ENCODE measurements at regions not wholly inside any gene's neighbourhood (a gene's known extent, or its start where the extent isn't known, plus 50 kb on each side); places are given as distances from the start of the nearest gene placed in this dataset.
A peak's percentile ranks its signal among the peaks of the same experiment; 100 is the strongest.

DNA sequence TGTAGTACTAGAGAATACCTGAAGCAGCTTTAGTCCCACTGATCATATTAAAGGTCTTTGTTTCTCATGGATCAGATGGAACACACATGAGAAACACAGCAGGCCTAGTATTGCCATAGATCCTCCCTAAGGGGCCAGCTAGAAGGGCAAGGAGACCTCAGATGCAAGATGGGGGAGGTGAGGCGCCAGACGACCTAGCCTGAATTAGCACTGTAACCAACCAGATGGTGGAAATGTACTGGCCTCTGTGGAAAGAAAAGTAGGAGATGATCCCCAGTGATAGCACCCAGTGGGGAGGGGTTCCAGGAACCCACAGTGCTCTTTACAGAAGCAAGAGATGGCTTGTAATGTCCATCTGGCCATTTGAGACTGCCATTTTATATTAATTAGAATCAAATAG, 138.2 kb upstream of the ZNF385D start:
- intact Hi-C loops (cut with DNase I): no loop called here
- 91 to 93% methylated on average over 2 of the region's 2 CpGs for WGBS, 2 donors
- H3K27ac ChIP-seq: no peak overlapping the region
- DNase-seq: no peak
- TF ChIP-seq, protein P1, sequence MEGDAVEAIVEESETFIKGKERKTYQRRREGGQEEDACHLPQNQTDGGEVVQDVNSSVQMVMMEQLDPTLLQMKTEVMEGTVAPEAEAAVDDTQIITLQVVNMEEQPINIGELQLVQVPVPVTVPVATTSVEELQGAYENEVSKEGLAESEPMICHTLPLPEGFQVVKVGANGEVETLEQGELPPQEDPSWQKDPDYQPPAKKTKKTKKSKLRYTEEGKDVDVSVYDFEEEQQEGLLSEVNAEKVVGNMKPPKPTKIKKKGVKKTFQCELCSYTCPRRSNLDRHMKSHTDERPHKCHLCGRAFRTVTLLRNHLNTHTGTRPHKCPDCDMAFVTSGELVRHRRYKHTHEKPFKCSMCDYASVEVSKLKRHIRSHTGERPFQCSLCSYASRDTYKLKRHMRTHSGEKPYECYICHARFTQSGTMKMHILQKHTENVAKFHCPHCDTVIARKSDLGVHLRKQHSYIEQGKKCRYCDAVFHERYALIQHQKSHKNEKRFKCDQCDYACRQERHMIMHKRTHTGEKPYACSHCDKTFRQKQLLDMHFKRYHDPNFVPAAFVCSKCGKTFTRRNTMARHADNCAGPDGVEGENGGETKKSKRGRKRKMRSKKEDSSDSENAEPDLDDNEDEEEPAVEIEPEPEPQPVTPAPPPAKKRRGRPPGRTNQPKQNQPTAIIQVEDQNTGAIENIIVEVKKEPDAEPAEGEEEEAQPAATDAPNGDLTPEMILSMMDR (IDR thresholded peaks at IDR 0.05): no peak
- no peak for TF ChIP-seq POLR2A (IDR thresholded peaks at IDR 0.05)
- TF ChIP-seq EP300 (IDR thresholded peaks at IDR 0.05): no peak
- TF ChIP-seq POLR2AphosphoS5 (IDR thresholded peaks at IDR 0.05): no peak
- no peaks in the 10 kb centered on the region for H3K9me3 ChIP-seq
- H3K4me1 ChIP-seq: peaks cover 0 to 11% (median 0%) of the 10 kb centered on the region in 4 donors
- H3K36me3 ChIP-seq: no peaks in the 10 kb centered on the region
- no peaks in the 10 kb centered on the region for H3K27me3 ChIP-seq
- H3K4me3 ChIP-seq: no peak overlapping the region

DNA sequence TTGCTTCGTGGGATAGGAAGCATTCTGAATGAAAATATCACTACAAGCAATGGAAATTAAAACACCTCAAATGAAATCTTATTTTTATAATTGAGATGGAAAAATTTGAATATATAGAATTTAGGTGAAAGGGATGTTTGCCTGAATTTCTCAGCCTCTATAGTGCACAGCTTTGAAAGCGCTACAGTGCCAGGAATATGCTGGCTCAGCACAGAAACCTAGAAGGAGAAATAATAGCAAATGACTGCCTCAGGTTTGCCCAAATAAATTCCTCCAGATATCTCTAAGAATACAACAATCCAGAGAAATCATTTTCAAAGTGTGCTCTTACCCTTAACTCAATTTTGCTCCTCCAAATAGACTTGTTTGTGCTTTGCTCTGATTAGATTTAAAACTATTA, 141.1 kb upstream of the ZNF385D start:
- DNase-seq: no peak
- TF ChIP-seq POLR2A (IDR thresholded peaks at IDR 0.05): no peak
- TF ChIP-seq POLR2AphosphoS5 (IDR thresholded peaks at IDR 0.05): no peak
- TF ChIP-seq, protein P1 (IDR thresholded peaks at IDR 0.05): no peak
- TF ChIP-seq EP300 (IDR thresholded peaks at IDR 0.05): no peak
- Histone ChIP-seq H3K27ac (no peak overlapping the region), H3K36me3 (no peaks in the 10 kb centered on the region), H3K4me3 (no peak overlapping the region), H3K4me1 (peaks cover 0 to 14% (median 0%) of the 10 kb centered on the region in 4 donors), H3K27me3 (no peaks in the 10 kb centered on the region), H3K9me3 (no peaks in the 10 kb centered on the region)
- intact Hi-C loops (cut with DNase I): loop anchor here (10.0 kb wide), 1 partner anchor 1387 kb away; no protein-coding TSS in a partner anchor
- WGBS, 2 donors: 78 to 86% methylated on average over 2 of the region's 2 CpGs

DNA sequence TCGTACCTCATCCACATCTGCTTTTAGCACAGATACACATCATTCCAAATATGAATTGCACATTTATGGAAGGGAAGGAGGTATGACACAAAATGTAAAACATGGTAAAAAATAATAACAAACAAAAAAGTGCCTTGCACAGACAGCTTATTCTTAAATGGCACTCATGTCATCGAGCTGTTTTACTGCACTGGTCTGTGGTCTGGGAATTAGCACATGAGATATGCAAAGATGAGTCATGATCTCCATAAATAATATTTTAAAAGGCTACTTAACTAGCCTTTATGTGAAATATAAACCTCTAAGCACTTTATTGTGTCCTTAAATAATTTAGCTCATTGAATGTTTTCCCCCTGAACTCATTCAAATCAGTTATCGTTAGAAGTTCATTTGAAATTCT, 142.2 kb upstream of the ZNF385D start:
- Histone ChIP-seq H3K4me3 (no peak overlapping the region), H3K4me1 (peaks cover 0 to 14% (median 1%) of the 10 kb centered on the region in 4 donors), H3K36me3 (no peaks in the 10 kb centered on the region), H3K9me3 (no peaks in the 10 kb centered on the region), H3K27ac (no peak overlapping the region), H3K27me3 (no peaks in the 10 kb centered on the region)
- DNase-seq: no peak
- TF ChIP-seq, protein P1 (IDR thresholded peaks at IDR 0.05): no peak
- no peak for TF ChIP-seq EP300 (IDR thresholded peaks at IDR 0.05)
- TF ChIP-seq POLR2A (IDR thresholded peaks at IDR 0.05): no peak
- no peak for TF ChIP-seq POLR2AphosphoS5 (IDR thresholded peaks at IDR 0.05)
- 73 to 79% methylated on average over 3 of the region's 3 CpGs for WGBS, 2 donors
- intact Hi-C loops (cut with DNase I): loop anchor here (10.0 kb wide), 1 partner anchor 1388 kb away; no protein-coding TSS in a partner anchor

DNA sequence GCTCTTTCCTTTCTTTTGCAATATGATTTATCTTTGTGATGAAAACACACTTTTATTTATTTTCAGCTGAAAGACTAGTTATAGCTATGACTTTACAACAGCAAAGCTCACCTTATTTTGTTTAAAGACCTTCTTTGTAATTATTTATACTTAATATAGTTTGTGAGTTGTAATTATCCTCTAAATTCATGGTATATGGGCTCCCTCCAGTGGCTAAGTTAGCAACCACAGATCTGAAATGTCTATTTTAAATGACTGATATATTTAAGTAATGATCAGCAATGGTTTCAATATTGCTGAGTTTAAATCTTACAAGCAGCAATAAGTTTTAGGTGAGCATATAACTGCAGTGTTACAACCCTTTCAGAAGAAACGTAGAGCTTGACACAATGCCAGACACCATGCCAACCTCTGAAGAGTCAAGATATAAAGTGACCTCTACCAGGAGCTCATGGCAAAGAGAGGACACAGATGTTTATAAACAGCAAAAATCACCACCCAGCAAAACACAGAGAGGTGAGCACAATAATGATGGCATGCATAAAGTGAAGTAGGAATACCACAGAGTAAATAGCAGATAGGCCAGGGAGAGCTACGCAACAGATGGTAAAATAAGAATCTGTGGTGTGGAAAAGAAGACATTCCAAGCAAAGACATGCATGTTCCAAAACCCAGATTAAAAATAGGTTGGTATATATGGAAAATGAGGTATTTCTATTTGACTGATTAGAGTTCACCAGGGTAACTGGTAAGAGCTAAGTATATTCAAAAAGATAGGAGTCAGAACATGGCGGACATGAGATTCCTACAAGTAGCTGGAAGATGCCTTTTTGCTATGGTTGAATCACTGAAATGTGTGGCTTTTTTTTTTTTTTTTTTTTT, 143.7 kb upstream of the ZNF385D start:
- TF ChIP-seq EP300 (IDR thresholded peaks at IDR 0.05): no peak
- TF ChIP-seq, protein P1 (IDR thresholded peaks at IDR 0.05): peak in 1 of 4 experiments; percentile 37
- Histone ChIP-seq H3K27ac (no peak overlapping the region), H3K36me3 (no peaks in the 10 kb centered on the region), H3K4me1 (peaks cover 0 to 19% (median 3%) of the 10 kb centered on the region in 4 donors), H3K9me3 (no peaks in the 10 kb centered on the region), H3K4me3 (no peak overlapping the region), H3K27me3 (no peaks in the 10 kb centered on the region)
- WGBS, 2 donors: 71 to 75% methylated on average over 3 of the region's 3 CpGs
- intact Hi-C loops (cut with DNase I): loop anchor here (10.0 kb wide), 1 partner anchor 1390 kb away; no protein-coding TSS in a partner anchor
- no peak for DNase-seq
